ENCODE measurements at regions not wholly inside any gene's neighbourhood (a gene's known extent, or its start where the extent isn't known, plus 50 kb on each side); places are given as distances from the start of the nearest gene placed in this dataset.
"Not testable (repeated sequence)": the region's sequence is repeated elsewhere in the genome, so short reads cannot be mapped to it uniquely, and the experiment has no call there.

DNA sequence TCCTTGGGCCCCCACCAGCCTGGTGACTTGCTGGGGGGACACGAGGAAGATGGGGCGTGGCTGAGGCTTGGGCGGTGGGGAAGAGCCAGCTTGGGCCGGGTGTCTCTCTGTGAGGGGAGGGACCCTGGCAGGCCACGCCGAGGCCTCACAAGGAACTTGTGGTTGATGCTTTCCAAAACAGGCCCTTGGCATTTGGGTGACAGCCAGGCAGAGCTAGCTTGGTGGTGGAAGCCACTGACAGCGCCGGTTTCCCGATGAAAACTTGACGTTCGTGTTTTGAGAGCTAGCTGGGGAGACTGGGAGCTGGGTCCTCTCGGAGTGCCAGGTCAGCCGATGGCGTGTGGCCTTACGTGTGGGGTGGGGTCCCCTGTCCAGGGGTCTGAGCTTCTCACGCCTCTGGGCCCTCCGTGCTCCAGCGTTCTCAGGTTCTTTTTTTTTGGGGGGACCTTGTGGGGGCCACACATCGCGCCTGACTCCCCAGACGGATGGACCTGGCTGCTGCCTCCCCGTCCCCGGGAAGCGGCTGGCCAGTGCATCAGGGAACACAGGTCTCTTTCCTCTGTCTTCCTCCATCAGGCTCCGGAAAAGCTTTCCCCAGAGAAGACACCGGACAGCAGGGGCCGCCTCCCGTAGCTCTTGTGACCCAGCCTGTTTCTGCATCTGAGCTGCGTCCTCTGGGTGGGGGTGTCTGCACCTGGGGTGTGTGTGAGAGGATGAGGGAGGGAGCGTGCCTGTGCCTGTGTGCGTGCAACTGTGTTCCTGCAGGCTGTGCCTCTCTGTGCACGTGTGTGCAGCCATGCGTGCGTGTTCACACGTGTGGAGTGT is 129.3 kb upstream of the LPCAT1 start:
- DNase-seq = no peak

DNA sequence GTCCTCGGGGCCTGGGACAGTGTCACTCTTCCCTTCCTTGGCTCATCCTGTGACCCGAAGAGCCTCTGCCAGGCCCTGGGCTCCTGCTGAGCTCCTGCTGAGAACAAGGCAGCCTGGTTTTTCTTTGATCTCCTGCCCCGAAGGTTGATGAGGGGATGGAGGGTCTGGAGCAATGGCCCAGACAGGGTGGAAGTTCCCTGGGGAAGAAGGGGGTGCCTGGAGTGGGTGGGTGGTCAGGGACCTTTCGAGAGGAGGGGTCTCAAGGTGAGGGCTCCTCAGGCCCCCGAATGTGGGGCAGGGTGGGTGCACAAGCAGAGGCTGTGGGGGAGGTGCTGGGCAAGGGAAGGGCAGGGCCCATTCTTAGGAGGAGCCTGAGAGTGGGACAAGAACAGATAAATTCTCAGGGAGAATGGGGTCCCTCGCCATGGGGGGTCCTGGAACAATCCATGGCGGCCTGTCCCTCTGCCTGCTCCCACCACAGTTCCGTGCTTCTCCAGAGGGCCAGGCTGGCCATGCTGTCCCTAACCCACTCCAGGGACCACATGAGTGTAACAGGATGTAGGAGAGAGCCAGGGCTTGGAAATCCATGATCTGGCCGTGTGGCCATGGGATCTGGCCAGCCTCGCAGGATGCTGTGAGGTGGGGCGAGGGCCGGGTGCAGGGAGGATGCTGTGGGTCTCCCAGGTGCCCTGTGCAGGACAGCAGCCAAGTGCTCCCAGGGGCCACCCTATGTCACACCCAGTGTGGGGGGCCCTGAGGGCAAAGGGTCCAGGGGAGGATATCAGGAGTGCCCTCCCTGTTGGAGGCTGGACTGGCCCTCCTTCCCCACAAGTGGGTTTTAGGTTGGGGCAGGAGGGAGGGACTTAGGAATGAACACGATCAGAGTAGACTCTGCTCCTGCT is 128.5 kb upstream of the LPCAT1 start:
- no peak for DNase-seq

DNA sequence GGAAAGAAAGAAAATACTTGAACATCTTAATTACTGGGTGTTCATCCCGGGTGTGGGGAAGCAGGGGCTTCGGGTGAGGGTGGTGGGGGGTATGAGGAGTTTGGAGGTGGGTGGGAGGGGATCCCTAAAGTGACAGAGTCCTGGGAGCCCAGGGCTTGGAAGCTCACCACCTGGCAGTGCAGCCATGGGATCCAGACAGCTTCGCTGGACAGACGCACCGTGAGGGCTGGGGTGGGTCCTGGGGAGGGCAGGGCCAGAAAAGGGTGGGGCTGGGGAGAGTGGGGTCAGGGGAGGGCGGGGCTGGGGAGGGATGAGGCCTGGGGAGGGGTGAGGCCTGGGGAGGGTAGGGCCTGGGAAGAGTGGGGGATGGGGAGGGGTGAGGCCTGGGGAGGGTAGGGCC is 127.5 kb upstream of the LPCAT1 start:
- no peak for DNase-seq

DNA sequence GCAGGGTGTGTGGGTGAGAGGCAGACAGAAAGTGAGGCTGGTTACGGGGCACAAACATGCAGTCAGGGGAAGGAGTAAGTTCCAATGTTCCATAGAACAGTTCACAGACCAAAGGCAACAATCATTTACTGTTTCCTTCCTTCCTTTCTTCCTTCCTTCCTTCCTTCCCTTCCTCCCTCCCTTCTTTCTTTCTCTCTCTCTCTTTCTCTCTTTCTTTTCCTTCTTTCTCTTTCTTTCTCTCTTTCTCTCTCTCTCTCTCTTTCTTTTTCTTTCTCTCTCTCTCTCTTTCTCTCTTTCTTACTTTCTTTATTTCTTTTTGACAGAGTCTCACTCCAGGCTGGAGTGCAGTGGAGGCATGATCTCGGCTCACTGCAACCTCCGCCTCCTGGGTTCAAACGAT is 125.8 kb upstream of the LPCAT1 start:
- no peak for DNase-seq

DNA sequence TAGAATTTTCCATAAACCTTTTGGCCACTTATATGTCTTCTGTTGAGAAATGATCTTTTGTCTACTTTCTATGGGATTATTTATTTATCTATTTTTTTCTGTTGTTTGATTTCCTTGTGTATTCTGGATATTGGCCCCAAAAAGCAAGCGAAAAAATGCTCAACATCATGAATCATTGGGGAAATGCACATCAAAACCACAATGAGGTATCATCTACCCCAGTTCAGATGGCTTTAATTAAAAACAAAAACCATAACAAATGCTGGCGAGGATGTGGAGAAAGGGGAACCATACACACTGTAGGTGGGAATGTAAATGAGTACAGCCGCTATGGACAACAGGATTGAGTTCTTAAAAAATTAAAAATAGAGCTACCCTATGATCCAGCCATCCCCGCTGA is 125.0 kb upstream of the LPCAT1 start:
- DNase-seq = no peak

DNA sequence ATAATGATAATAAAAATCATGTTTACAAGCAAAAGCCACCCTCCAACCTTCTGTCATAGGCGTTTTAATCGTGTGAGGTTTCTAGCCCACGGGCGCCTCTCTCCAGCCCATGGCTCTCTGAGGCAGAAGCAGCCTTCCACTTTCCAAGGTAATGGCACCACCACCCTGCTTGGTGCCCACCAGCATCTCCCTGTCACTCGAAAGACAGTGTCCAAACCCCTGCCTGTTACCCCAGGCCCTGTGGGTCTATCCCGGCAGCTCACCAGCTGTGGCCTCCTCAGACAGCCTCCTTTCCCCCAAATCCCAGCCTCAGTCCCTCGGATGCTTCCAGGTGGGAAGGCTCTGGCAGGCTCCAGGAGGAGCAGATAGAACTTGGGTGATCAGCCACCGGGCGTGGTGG is 123.8 kb upstream of the LPCAT1 start:
- no peak for DNase-seq

DNA sequence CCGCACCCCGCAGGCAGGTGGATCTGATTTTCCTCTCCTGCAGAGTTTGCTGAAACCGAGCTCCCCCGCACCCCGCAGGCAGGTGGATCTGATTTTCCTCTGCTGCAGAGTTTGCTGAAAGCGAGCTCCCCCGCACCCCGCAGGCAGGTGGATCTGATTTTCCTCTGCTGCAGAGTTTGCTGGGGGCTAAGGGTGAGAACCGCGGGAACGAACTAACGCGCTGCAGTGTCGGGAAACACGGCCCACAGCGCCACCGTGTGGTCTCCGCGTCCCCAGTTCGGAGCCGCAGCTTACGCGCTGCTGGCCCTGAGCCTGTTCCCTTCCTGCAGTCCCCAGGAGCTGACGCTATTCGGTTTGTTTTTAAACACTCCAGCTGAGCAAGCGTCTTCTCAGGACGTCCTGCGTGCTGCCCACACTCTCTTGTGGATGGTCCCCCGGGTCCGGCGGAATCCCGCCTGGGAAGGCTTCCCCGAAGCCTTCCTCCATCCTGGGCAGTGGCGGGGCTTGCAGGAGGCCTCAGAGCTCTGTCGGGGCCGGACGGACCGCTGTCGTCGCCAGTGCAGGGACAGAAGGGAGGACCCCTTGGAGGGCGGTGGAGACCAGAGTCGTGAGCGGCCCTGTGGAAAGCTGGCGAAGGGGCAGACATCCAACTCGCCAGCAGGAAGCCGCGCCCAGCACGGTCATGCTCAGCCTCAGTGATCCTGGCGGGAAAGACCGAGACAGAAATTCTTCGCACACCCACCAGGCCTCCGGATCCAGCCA is 121.2 kb upstream of the LPCAT1 start:
- peak; percentile 90 for DNase-seq

DNA sequence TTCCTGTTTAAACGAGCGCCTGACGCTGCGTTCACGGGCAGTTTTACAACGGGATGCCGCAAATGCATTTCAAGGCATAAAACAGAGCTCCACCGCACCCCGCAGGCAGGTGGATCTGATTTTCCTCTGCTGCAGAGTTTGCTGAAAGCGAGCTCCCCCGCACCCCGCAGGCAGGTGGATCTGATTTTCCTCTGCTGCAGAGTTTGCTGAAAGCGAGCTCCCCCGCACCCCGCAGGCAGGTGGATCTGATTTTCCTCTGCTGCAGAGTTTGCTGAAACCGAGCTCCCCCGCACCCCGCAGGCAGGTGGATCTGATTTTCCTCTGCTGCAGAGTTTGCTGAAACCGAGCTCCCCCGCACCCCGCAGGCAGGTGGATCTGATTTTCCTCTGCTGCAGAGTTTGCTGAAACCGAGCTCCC is 120.6 kb upstream of the LPCAT1 start:
- not testable (repeated sequence) for DNase-seq

DNA sequence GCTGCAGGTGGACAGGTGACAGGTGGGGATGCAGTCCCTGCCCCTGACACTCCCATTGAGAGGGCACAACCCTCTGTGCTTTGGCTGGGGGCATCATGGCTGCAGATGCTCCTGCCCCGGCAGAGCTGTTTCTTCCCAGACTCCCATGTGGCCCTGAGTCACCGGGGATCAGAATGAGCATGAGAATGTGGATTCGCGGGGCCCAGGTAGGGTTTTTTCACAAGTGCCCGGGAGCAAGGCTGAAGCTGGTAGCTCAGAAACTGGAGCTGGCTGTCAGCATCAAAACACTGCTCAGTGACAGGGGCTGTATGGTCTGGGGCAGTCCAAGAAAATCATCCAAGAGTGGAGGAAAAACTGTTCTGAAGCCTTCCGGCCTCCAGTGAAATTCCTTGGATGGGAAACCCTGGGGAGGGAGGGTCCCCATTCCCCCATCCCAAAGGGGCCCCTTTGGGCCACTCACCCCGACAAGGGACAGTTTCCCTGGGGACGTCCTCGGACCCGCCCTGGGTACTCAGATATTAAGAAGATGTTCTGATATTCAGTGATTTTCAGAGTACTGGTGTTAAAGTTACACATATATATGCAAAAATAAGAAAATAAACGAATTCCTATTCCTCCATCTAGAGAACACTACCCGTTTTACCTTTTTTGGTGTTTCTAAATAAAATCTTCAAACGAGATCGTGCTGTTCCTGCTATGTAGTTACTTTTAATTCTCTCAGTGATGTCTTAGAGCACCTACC is 120.1 kb upstream of the LPCAT1 start:
- DNase-seq = no peak

DNA sequence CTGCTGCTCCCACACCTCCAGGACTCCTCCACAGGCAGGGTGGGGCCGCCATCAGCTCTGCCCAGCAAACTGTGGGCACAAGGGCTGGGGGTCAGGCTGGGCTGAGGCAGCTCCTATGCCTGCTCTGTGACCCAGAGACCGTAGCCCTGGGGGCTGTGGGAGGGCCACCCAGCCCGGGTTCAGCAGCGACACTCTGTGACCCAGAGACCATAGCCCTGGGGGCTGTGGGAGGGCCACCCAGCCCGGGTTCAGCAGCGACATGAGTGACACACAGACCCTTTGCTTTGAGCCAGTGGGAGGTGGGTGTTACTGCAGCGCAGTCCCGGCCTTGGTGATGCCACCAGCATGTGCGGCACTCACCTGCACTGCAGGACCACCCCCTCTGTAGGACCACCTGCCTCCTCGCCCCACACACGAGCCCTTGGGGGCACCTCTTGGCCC is 118.9 kb upstream of the LPCAT1 start:
- DNase-seq = no peak

DNA sequence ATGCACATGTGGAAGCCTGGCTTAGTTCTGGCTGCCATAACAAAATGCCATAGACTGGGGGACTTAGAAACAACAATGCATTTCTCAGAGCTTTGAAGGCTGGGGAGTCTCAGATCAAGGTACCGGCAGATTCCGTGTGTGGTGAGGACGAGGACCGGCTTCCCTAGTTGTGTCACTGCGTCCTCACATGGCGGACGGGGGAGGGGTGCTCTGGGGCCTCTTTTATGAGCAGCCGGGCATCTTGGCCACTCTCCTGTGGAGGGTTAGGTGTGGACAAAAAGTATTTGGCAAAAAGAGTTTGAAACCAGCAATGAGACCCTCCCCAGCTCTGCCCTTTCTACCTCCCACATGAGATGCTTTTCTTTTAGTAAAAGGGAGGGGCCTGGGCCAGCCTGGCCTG is 118.5 kb upstream of the LPCAT1 start:
- no peak for DNase-seq

DNA sequence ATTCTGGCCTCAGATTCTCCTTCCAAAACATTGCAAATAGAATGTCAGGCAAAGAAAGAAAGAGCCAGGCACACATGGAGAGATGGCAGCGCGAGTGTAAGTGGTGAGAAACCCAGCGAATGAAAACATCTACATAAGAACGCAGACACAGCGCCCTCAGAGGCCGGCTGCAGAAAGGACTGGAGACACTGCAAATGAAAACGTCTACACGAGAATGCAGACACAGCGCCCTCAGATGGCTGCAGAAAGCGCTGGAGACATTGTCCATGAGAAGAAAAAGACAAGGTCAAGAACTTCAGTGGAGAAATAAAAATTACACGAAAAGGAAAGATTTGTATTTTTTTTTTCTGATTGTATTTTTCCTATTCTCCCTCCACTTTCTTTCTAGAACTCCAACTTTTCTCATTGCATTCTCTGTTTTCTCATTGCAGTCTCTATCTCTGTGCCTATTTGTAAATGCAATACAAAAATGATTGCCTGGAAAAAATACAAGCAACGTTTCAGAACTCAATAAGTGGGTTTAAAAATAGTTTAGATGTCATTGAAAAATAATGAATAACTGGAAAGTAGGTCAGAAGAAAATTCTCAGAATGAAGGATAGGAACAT is 117.9 kb upstream of the LPCAT1 start:
- DNase-seq = peak; percentile 74

DNA sequence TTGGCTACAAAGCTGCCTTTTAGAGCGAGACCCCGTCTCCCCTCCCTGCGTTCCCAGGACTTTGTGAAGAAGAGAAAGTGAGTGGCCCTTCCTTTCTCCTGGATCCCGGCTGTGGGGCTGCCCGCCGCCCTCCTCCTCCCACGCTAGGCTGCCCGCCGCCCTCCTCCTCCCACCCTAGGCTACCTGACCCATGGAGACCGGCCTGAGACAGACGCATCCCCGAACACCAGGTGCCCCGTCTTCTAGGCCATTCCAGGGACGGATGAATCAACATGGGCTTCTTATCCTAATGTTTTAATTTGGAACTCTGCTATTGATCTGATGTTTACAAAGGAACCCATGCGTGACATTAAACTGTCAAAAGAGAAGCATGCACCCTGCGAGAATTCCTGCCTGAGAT is 117.3 kb upstream of the LPCAT1 start:
- DNase-seq = no peak

DNA sequence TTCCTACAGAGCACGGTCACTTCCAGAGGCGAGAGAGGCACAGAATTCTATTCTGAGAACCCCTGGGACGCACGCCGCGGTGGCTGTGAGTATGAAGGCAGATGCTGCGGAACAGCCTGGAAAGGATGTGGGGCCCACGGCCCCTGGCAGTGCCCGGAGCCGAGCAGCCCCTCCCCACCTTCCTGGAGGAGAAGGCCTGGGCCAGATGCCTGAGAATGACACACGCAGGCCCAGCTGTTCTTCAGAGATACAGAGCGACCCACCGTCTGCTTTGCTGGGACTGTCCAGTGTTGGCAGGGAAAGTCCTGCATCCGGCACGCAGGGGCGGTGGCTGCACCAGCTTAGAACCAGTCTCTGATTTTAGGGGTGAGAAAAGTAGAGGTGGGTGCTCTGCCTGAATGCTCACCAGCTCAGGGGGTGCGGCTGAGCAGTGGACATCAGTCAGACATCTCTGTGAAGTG is 116.7 kb upstream of the LPCAT1 start:
- no peak for DNase-seq

DNA sequence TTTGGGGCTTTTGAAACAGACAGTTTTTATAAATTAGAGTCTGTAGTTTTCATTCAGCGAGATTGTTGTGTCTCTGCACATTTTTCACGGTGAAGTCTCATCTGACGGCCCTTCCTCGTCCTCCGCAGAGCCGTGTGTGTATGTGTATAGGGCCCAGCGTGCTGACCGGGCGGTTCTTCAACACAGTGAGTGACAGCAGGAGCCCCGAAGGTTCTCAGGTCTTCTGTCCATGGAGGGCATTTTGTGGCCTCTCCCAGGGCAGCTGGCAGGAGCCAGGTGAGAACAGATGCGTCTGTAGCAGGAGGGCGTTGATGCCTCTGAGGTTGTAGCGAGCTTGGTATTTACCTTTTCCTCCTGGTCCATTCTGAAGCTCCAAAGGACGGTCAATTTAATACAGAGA is 116.0 kb upstream of the LPCAT1 start:
- DNase-seq = no peak

DNA sequence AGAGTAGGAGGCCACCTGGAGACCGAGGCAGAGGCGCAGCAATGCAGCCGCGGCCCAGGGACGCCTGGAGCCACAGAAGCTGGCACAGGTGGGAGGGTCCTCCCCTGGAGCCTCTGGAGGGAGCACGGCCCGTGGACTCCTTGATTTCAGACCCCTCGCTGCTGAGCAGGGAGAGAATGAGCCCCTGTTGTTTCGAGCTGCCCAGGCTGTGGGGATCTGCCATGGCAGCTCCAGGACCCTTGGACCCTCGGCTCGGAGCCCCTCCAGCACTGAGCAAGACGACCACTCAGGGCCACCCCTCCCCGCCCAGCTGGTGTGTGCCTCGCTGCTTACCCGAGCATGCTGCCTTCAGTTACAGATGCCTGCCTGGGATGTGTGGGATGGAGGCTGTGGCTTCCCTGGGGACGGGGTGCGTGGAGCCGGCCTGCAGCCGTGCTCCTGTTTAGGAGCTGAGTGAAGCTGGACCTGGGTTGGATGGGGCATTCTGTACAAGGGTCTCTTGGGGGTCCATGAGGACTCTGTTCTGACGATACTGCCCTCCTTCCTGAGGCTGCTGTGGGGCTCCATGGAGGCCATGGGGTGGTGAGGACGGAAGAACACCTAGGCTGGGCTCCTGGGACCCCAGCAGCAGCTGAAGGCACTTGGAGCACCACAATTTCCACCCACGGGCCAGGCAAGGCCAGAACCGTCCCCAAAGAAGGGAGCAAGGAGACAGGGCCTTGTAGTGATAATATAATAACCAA is 115.1 kb upstream of the LPCAT1 start:
- no peak for DNase-seq

DNA sequence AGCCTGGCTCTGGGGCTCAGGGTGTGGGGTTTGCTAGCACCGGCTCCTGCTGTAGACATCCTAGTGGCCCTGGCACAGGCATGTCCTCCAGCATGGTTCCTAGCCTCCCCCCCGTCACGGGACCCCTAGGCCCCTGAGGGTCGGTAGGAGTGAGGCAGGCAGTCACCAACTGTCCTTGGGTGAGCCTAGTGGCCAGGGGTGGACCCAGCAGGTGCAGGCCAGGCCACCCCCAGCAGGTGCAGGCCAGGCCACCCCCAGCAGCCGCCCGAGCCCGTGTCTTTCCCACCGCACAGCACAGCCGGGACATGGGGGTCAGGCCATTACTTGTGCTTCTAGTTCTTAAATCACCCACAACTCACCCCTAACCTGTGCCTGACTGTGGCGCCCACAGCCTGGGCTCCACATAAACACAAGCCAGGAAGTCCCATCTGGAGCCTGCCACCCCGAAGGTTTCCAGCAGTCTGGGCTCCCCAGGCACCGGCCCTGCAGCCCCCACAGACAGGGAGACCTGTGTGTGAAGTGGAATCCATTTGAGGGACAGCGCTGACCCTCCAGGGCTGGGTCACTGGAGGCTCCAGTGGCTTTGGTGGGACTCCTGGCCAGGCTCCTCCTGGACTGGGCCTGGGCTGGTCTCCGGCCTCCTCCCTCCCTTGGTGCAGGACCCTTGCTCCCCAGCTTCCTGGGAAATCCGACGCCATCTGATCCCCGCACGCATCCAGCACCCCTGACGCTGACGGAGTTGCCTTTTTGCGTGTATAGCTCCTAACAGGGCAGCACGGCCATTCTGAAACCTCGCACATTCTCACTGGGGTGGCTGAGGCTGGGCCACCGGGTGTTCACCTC is 114.1 kb upstream of the LPCAT1 start:
- no peak for DNase-seq

DNA sequence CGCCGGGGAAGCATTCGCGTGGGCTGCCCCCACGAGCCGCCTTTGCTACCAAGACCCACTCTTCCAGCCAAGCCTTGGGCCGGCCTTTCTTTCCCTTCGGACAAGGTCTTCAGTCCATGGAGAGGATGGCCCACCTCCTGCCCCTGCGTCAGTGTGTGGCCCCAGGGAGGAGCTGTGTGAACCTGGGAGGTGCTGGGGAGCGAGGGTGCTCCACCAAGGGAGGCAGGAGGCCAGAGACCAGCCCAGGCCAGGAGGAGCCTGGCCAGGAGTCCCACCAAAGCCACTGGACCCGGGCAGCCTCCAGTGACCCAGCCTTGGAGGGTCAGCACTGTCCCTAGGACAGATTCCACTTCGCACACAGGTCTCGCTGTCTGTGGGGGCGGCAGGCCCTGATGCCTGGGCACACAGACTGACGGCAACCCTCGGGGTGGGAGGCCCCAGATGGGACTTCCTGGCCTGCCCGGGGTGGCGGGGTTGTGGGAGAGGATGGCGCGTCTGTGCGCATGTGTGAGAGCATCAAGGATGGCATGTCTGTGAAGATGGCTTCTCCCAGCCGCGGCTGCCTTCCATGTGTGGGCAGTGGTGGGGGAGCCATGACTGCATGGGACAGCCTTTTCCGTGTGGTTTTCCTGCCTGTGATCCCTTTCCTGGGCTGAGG is 113.3 kb upstream of the LPCAT1 start:
- DNase-seq = no peak

All from muscle of arm (tissue), 1 donor.